Suppressor macrophage (primary cell): ENCODE measurements at regions not wholly inside any gene's neighbourhood (a gene's known extent, or its start where the extent isn't known, plus 50 kb on each side); places are given as distances from the start of the nearest gene placed in this dataset.

Experiments used
- DNase-seq, 4 experiments: peaks; one replicate each; pipeline ENCODE4 v3.0.0-alpha.2; 2020 to 2022

GRCh38 chr4:57665806-57666205 is 555.6 kb upstream of the IGFBP7 start:
- DNase-seq = no peak

GRCh38 chr4:57661517-57662090 is 551.4 kb upstream of the IGFBP7 start:
- DNase-seq = no peak

- DNase-seq = no peak
These were observed 548.5 kb upstream of the IGFBP7 start for GRCh38 chr4:57658673-57659072.

- no peak for DNase-seq
These were observed 548.0 kb upstream of the IGFBP7 start for GRCh38 chr4:57658188-57658587.

GRCh38 chr4:57655342-57655741 is 545.2 kb upstream of the IGFBP7 start:
- DNase-seq = no peak

- no peak for DNase-seq
These were observed 542.6 kb upstream of the IGFBP7 start for GRCh38 chr4:57652779-57653178.

GRCh38 chr4:57640391-57641100 is 530.4 kb upstream of the IGFBP7 start:
- no peak for DNase-seq

- DNase-seq = no peak
These were observed 529.6 kb upstream of the IGFBP7 start for GRCh38 chr4:57639561-57640382.

GRCh38 chr4:57635910-57636309 is 525.7 kb upstream of the IGFBP7 start:
- no peak for DNase-seq

- DNase-seq = no peak
These were observed 523.2 kb upstream of the IGFBP7 start for GRCh38 chr4:57633212-57633859.

GRCh38 chr4:57632564-57632963 is 522.4 kb upstream of the IGFBP7 start:
- DNase-seq = no peak

- no peak for DNase-seq
These were observed 521.0 kb upstream of the IGFBP7 start for GRCh38 chr4:57631147-57631546.

GRCh38 chr4:57628004-57628403 is 517.8 kb upstream of the IGFBP7 start:
- DNase-seq = no peak

GRCh38 chr4:57614257-57614932 is 504.2 kb upstream of the IGFBP7 start:
- no peak for DNase-seq

- no peak for DNase-seq
These were observed 502.1 kb upstream of the IGFBP7 start for GRCh38 chr4:57612279-57612678.

GRCh38 chr4:57607566-57608180 is 497.5 kb upstream of the IGFBP7 start:
- DNase-seq = no peak

- DNase-seq = no peak
These were observed 495.2 kb upstream of the IGFBP7 start for GRCh38 chr4:57605376-57605775.

GRCh38 chr4:57602141-57602540 is 492.0 kb upstream of the IGFBP7 start:
- no peak for DNase-seq

- no peak for DNase-seq
These were observed 480.9 kb upstream of the IGFBP7 start for GRCh38 chr4:57591073-57591472.

- no peak for DNase-seq
These were observed 478.4 kb upstream of the IGFBP7 start for GRCh38 chr4:57588557-57588956.

- no peak for DNase-seq
These were observed 470.8 kb upstream of the IGFBP7 start for GRCh38 chr4:57580710-57581599.
